GM19328 (cell line): ENCODE measurements at regions not wholly inside any gene's neighbourhood (a gene's known extent, or its start where the extent isn't known, plus 50 kb on each side); places are given as distances from the start of the nearest gene placed in this dataset.
"Not testable (repeated sequence)": the region's sequence is repeated elsewhere in the genome, so short reads cannot be mapped to it uniquely, and the experiment has no call there.

Source experiments
- ATAC-seq: cut with Tn5 transposase; IDR thresholded peaks from one replicate; pipeline ENCODE4 v1.9.1; 2021; ENCODE audit warnings: mild to moderate bottlenecking, moderate library complexity; ENCODE audit not compliant: unreplicated experiment

- ATAC-seq: no peak
These were observed 296.0 kb downstream of the PPP1R3A start for GRCh38 chr7:113622796-113623195.

GRCh38 chr7:113610572-113610971, 308.2 kb downstream of the PPP1R3A start:
- no peak for ATAC-seq

GRCh38 chr7:113608782-113609181, 310.0 kb downstream of the PPP1R3A start:
- ATAC-seq: no peak

- no peak for ATAC-seq
These were observed 312.5 kb downstream of the PPP1R3A start for GRCh38 chr7:113606325-113606724.

GRCh38 chr7:113600428-113600827, 318.4 kb downstream of the PPP1R3A start:
- not testable (repeated sequence) for ATAC-seq

GRCh38 chr7:113593455-113593854, 325.4 kb downstream of the PPP1R3A start:
- not testable (repeated sequence) for ATAC-seq

GRCh38 chr7:113592924-113593323, 325.9 kb downstream of the PPP1R3A start:
- not testable (repeated sequence) for ATAC-seq

- ATAC-seq: no peak
These were observed 336.3 kb downstream of the PPP1R3A start for GRCh38 chr7:113582471-113582870.

- not testable (repeated sequence) for ATAC-seq
These were observed 355.6 kb downstream of the PPP1R3A start for GRCh38 chr7:113563257-113563656.

- no peak for ATAC-seq
These were observed 356.0 kb downstream of the PPP1R3A start for GRCh38 chr7:113562801-113563200.

- ATAC-seq: no peak
These were observed 356.6 kb downstream of the PPP1R3A start for GRCh38 chr7:113562242-113562641.

GRCh38 chr7:113561446-113561845, 357.4 kb downstream of the PPP1R3A start:
- no peak for ATAC-seq

GRCh38 chr7:113550966-113551365, 367.8 kb downstream of the PPP1R3A start:
- no peak for ATAC-seq

GRCh38 chr7:113548561-113548960, 370.2 kb downstream of the PPP1R3A start:
- ATAC-seq: peak; percentile 39

- ATAC-seq: peak; percentile 62
These were observed 370.7 kb downstream of the PPP1R3A start for GRCh38 chr7:113548137-113548536.

- ATAC-seq: no peak
These were observed 397.3 kb downstream of the PPP1R3A start for GRCh38 chr7:113521468-113521867.

- no peak for ATAC-seq
These were observed 399.3 kb downstream of the PPP1R3A start for GRCh38 chr7:113519472-113519871.

GRCh38 chr7:113504691-113505090, 386.3 kb upstream of the SMIM30 start:
- no peak for ATAC-seq

- ATAC-seq: no peak
These were observed 385.8 kb upstream of the SMIM30 start for GRCh38 chr7:113504142-113504541.

GRCh38 chr7:113496586-113496985, 378.2 kb upstream of the SMIM30 start:
- ATAC-seq: not testable (repeated sequence)

- ATAC-seq: not testable (repeated sequence)
These were observed 376.6 kb upstream of the SMIM30 start for GRCh38 chr7:113494797-113495566.

GRCh38 chr7:113491305-113491704, 373.0 kb upstream of the SMIM30 start:
- no peak for ATAC-seq
